ENCODE measurements at regions not wholly inside any gene's neighbourhood (a gene's known extent, or its start where the extent isn't known, plus 50 kb on each side); places are given as distances from the start of the nearest gene placed in this dataset.

- TF ChIP-seq CTCF (IDR thresholded peaks at IDR 0.05; ENCODE audit: control insufficient read depth, insufficient read depth, low read depth, low read length, missing control alignments), result no peak
- H3K4me3 ChIP-seq (ENCODE audit: control insufficient read depth, low read depth, low read length), result no peak overlapping the region
- DNase-seq (ENCODE audit: low read depth), result no peak
These were observed 171.7 kb downstream of the SREK1 start for GRCh38 chr5:66315784-66316183.

GRCh38 chr5:66322786-66323528 is 178.9 kb downstream of the SREK1 start:
- TF ChIP-seq CTCF (IDR thresholded peaks at IDR 0.05; ENCODE audit: control insufficient read depth, insufficient read depth, low read depth, low read length, missing control alignments), result no peak
- no peak for DNase-seq (ENCODE audit: low read depth)
- no peak overlapping the region for H3K4me3 ChIP-seq (ENCODE audit: control insufficient read depth, low read depth, low read length)

- TF ChIP-seq CTCF (IDR thresholded peaks at IDR 0.05; ENCODE audit: control insufficient read depth, insufficient read depth, low read depth, low read length, missing control alignments), result no peak
- no peak for DNase-seq (ENCODE audit: low read depth)
- no peak overlapping the region for H3K4me3 ChIP-seq (ENCODE audit: control insufficient read depth, low read depth, low read length)
These were observed 179.4 kb downstream of the SREK1 start for GRCh38 chr5:66323529-66323895.

GRCh38 chr5:66324357-66324756 is 180.3 kb downstream of the SREK1 start:
- no peak for TF ChIP-seq CTCF (IDR thresholded peaks at IDR 0.05; ENCODE audit: control insufficient read depth, insufficient read depth, low read depth, low read length, missing control alignments)
- no peak overlapping the region for H3K4me3 ChIP-seq (ENCODE audit: control insufficient read depth, low read depth, low read length)
- no peak for DNase-seq (ENCODE audit: low read depth)

GRCh38 chr5:66326276-66326675 is 182.2 kb downstream of the SREK1 start:
- no peak for TF ChIP-seq CTCF (IDR thresholded peaks at IDR 0.05; ENCODE audit: control insufficient read depth, insufficient read depth, low read depth, low read length, missing control alignments)
- no peak for DNase-seq (ENCODE audit: low read depth)
- H3K4me3 ChIP-seq (ENCODE audit: control insufficient read depth, low read depth, low read length), result no peak overlapping the region

- no peak for TF ChIP-seq CTCF (IDR thresholded peaks at IDR 0.05; ENCODE audit: control insufficient read depth, insufficient read depth, low read depth, low read length, missing control alignments)
- H3K4me3 ChIP-seq (ENCODE audit: control insufficient read depth, low read depth, low read length), result no peak overlapping the region
- no peak for DNase-seq (ENCODE audit: low read depth)
These were observed 182.9 kb downstream of the SREK1 start for GRCh38 chr5:66327008-66327407.
